DOHH2 (cell line): ENCODE measurements at regions not wholly inside any gene's neighbourhood (a gene's known extent, or its start where the extent isn't known, plus 50 kb on each side); places are given as distances from the start of the nearest gene placed in this dataset.
"Not testable (repeated sequence)": the region's sequence is repeated elsewhere in the genome, so short reads cannot be mapped to it uniquely, and the experiment has no call there.

ENCODE experiments used
- H3F3A ChIP-seq: fragments of 200-600 bp; sonication (generic), shearing (Covaris generic); 2 replicates; pipeline ENCODE4 v1.6.0; 2016; ENCODE audit warnings: antibody characterized with exemption, mild to moderate bottlenecking; ENCODE audit not compliant: control insufficient read depth, insufficient read depth
- H3K27ac ChIP-seq: fragments of 200-600 bp; sonication (generic); 2 replicates; pipeline ENCODE4 v1.5.1; 2014; ENCODE audit warnings: low read depth, mild to moderate bottlenecking, low read length, moderate library complexity
- H3K27me3 ChIP-seq: fragments of 200-600 bp; sonication (generic); 2 replicates; pipeline ENCODE4 v1.6.1; 2014; ENCODE audit warnings: mild to moderate bottlenecking, low read length, mixed read lengths; ENCODE audit not compliant: control insufficient read depth
- H3K36me3 ChIP-seq: fragments of 200-600 bp; sonication (generic); 2 replicates; pipeline ENCODE4 v1.6.1; 2014; ENCODE audit warnings: mild to moderate bottlenecking, low read length, moderate library complexity, mixed read lengths; ENCODE audit not compliant: control insufficient read depth
- H3K4me1 ChIP-seq: fragments of 200-600 bp; sonication (generic); 2 replicates; pipeline ENCODE4 v1.6.1; 2014; ENCODE audit warnings: mild to moderate bottlenecking, low read length, mixed read lengths; ENCODE audit not compliant: control insufficient read depth
- H3K4me2 ChIP-seq: fragments of 200-600 bp; sonication (generic); 2 replicates; pipeline ENCODE4 v1.6.0; 2014; ENCODE audit warnings: mild to moderate bottlenecking, low read length, moderate library complexity
- H3K4me3 ChIP-seq: fragments of 200-600 bp; sonication (generic); 2 replicates; pipeline ENCODE4 v1.5.1; 2014; ENCODE audit warnings: mild to moderate bottlenecking, low read length, mixed read lengths
- H3K79me2 ChIP-seq: fragments of 200-600 bp; sonication (generic); 2 replicates; pipeline ENCODE4 v1.6.1; 2014; ENCODE audit warnings: mild to moderate bottlenecking, low read length, mixed read lengths; ENCODE audit not compliant: control insufficient read depth
- H3K9me2 ChIP-seq: fragments of 200-600 bp; sonication (generic); replicated peaks from 2 replicates; pipeline ENCODE4 v1.6.1; 2014; ENCODE audit warnings: mild to moderate bottlenecking, low read length, mixed read lengths; ENCODE audit not compliant: control insufficient read depth
- H3K9me3 ChIP-seq: fragments of 200-600 bp; sonication (generic); 2 replicates; pipeline ENCODE4 v1.6.1; 2014; ENCODE audit warnings: antibody characterized with exemption, low read length, mixed read lengths; ENCODE audit not compliant: control insufficient read depth, insufficient read depth
- H4K20me1 ChIP-seq: fragments of 200-600 bp; sonication (generic); 2 replicates; pipeline ENCODE4 v1.6.0; 2014; ENCODE audit warnings: low read depth, mild to moderate bottlenecking, antibody characterized with exemption, low read length, moderate library complexity; ENCODE audit not compliant: control insufficient read depth, insufficient read depth
- CTCF ChIP-seq: fragments of 200-600 bp; sonication (generic); IDR thresholded peaks from one replicate; pipeline ENCODE4 v1.5.1; 2014; ENCODE audit warnings: antibody characterized with exemption, mild to moderate bottlenecking, low read depth, low read length; ENCODE audit not compliant: poor library complexity, severe bottlenecking
- EZH2phosphoT487 ChIP-seq: fragments of 200-600 bp; sonication (generic); IDR thresholded peaks from 2 replicates; pipeline ENCODE4 v1.6.1; 2017; ENCODE audit warnings: borderline replicate concordance, mild to moderate bottlenecking, antibody characterized with exemption, low read length, moderate library complexity, mixed read lengths

GRCh38 chr22:23419171-23419570 is 160.9 kb downstream of the IGLL1 start:
- Histone ChIP-seq H3K36me3 (no peaks in the 10 kb centered on the region), H3F3A (no peaks in the 10 kb centered on the region), H4K20me1 (no peaks in the 10 kb centered on the region), H3K79me2 (no peaks in the 10 kb centered on the region), H3K9me3 (no peaks in the 10 kb centered on the region), H3K9me2 (no peaks in the 10 kb centered on the region), H3K4me2 (no peak overlapping the region), H3K27me3 (no peaks in the 10 kb centered on the region), H3K4me1 (peaks cover 11% of the 10 kb centered on the region), H3K4me3 (no peak overlapping the region), H3K27ac (no peak overlapping the region)
- TF ChIP-seq EZH2phosphoT487 = no peak

- Histone ChIP-seq H3K27me3 (no peaks in the 10 kb centered on the region), H3K27ac (no peak overlapping the region), H3K79me2 (no peaks in the 10 kb centered on the region), H3K4me3 (no peak overlapping the region), H3F3A (no peaks in the 10 kb centered on the region), H3K9me3 (no peaks in the 10 kb centered on the region), H3K4me1 (peaks cover 2% of the 10 kb centered on the region), H3K4me2 (no peak overlapping the region), H3K9me2 (no peaks in the 10 kb centered on the region), H3K36me3 (no peaks in the 10 kb centered on the region), H4K20me1 (no peaks in the 10 kb centered on the region)
- TF ChIP-seq EZH2phosphoT487 (no peak), CTCF (no peak)
These were observed 161.8 kb downstream of the IGLL1 start for GRCh38 chr22:23418159-23418788.

DNA sequence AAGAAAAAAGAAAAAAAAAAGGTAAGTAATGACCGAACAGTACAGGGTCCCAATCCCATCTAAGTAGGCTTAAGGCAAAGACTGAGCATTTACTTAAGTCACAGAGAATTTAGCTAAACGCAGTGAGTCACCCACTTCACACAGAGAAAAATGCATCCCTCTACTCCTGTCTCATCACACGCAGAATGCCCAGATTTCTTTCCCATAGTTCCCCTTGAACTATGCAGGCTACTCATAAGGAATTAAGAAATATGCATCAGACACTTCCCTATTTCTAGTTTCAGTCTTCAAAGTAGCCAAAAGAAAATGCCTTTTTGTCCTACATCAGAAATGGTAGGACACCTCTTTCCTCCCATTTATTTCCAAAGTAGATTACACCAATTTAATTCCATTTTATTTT is 162.8 kb downstream of the IGLL1 start:
- not testable (repeated sequence) for H3K27me3 ChIP-seq, H3K4me2 ChIP-seq, H3K27ac ChIP-seq, H3K36me3 ChIP-seq, H3F3A ChIP-seq, H4K20me1 ChIP-seq, H3K4me1 ChIP-seq, H3K4me3 ChIP-seq, H3K9me3 ChIP-seq, H3K79me2 ChIP-seq, H3K9me2 ChIP-seq

- not testable (repeated sequence) for H3K4me3 ChIP-seq, H3K79me2 ChIP-seq, H3K27ac ChIP-seq, H3F3A ChIP-seq, H3K4me2 ChIP-seq, H3K36me3 ChIP-seq, H4K20me1 ChIP-seq, H3K27me3 ChIP-seq, H3K9me2 ChIP-seq, H3K9me3 ChIP-seq, H3K4me1 ChIP-seq
These were observed 163.9 kb downstream of the IGLL1 start for GRCh38 chr22:23416169-23416690.

DNA sequence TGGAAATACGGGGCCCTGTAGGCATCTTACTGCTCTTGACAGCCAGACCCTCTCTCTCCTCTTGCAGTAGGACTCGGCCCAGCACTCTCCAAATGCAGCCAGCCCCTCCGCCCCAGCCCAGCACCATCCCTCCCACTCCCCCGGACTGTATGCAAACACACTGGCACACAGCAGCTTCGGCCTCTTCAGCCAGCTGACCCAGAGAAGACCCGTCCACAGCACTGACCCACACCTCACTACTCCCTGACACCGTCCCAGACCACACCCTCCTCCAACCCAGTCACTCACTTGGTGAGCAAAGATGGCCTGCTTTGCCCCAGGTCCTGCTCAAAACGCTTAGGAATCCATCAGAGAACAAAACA is 164.6 kb downstream of the IGLL1 start:
- Histone ChIP-seq H3F3A (no peaks in the 10 kb centered on the region), H3K9me3 (no peaks in the 10 kb centered on the region), H4K20me1 (no peaks in the 10 kb centered on the region), H3K9me2 (no peaks in the 10 kb centered on the region), H3K4me3 (no peak overlapping the region), H3K79me2 (no peaks in the 10 kb centered on the region), H3K36me3 (no peaks in the 10 kb centered on the region), H3K4me2 (no peak overlapping the region), H3K27me3 (0 out of 2 replicates have a peak, but pooled peaks cover 2% of the 10 kb centered on the region), H3K27ac (no peak overlapping the region), H3K4me1 (peaks cover 6% of the 10 kb centered on the region; the same call in 1 of the 2 replicates)
- no peak for TF ChIP-seq CTCF
- no peak for TF ChIP-seq EZH2phosphoT487
